ENCODE measurements at regions not wholly inside any gene's neighbourhood (a gene's known extent, or its start where the extent isn't known, plus 50 kb on each side); places are given as distances from the start of the nearest gene placed in this dataset.
A peak's percentile ranks its signal among the peaks of the same experiment; 100 is the strongest.

- Mint-ChIP-seq H3K36me3 (ENCODE audit: insufficient read depth, unreplicated experiment) (no peaks in the 10 kb centered on the region), H3K4me3 (ENCODE audit: low read depth, unreplicated experiment) (no peak overlapping the region), H3K4me1 (ENCODE audit: low read depth, unreplicated experiment) (no peaks in the 10 kb centered on the region), H3K27me3 (ENCODE audit: unreplicated experiment) (no peaks in the 10 kb centered on the region), H3K9me3 (ENCODE audit: low read depth, unreplicated experiment) (peaks cover 7% of the 10 kb centered on the region), H3K27ac (ENCODE audit: unreplicated experiment) (no peak overlapping the region)
- CTCF ChIA-PET, result no interaction called here
- BruUV-seq (replicated peaks), result no TSS peak
- TF ChIP-seq CTCF (IDR thresholded peaks at IDR 0.05; ENCODE audit: unreplicated experiment), result no peak
- no peak for DNase-seq
- intact Hi-C loops (cut with micrococcal nuclease; ENCODE audit: unreplicated experiment), result no loop called here
Measured at GRCh38 chr4:188841523-188841922, 702.3 kb downstream of the TRIML1 start.

GRCh38 chr4:188854436-188854835 is 715.2 kb downstream of the TRIML1 start:
- intact Hi-C loops (cut with micrococcal nuclease; ENCODE audit: unreplicated experiment), result no loop called here
- no peaks in the 10 kb centered on the region for H3K27me3 Mint-ChIP-seq (ENCODE audit: unreplicated experiment)
- CTCF ChIA-PET, result no interaction called here
- no peaks in the 10 kb centered on the region for H3K36me3 Mint-ChIP-seq (ENCODE audit: insufficient read depth, unreplicated experiment)
- H3K9me3 Mint-ChIP-seq (ENCODE audit: low read depth, unreplicated experiment), result peaks cover 9% of the 10 kb centered on the region
- no peak overlapping the region for H3K4me3 Mint-ChIP-seq (ENCODE audit: low read depth, unreplicated experiment)
- TF ChIP-seq CTCF (IDR thresholded peaks at IDR 0.05; ENCODE audit: unreplicated experiment), result no peak
- no TSS peak for BruUV-seq (replicated peaks)
- no peak overlapping the region for H3K27ac Mint-ChIP-seq (ENCODE audit: unreplicated experiment)
- H3K4me1 Mint-ChIP-seq (ENCODE audit: low read depth, unreplicated experiment), result no peaks in the 10 kb centered on the region
- no peak for DNase-seq

DNA sequence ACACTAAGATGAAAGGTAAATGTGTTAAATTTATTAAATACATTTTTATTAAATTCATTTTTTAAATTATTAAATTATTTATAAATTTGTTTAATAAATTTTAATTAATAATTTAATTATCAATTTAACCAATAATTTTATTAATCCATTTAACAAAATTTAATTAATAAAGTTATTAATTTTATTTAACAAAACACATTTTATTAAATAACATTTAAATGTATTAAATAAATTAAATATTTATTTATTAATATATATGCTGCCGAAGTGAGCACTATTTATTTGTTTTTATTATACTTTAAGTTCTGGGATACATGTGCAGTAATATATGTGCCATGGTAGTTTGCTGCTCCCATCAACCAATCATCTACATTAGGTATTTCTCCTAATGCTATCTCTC is 719.5 kb downstream of the TRIML1 start:
- H3K4me1 Mint-ChIP-seq (ENCODE audit: low read depth, unreplicated experiment), result no peaks in the 10 kb centered on the region

DNA sequence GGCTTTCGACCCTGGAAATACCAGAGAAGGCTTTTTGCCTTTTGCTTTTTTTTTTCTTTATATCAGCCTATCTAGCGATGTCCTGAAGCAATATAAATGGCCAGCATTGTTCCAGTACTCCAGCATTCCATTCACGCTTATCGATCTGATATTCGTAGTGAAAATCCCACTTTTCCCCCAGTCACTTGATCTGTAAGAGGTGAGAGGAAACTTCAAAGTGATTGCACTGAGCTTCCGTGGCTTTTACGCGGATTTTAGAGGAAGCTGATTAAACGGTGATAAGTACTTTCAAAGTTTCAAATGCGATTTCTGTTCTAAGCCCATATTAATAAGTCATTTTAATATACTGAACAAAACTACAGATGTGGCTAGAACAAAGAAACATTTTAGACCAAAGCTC is 725.5 kb downstream of the TRIML1 start:
- no TSS peak for BruUV-seq (replicated peaks)
- no peak overlapping the region for H3K4me3 Mint-ChIP-seq (ENCODE audit: low read depth, unreplicated experiment)
- TF ChIP-seq CTCF (IDR thresholded peaks at IDR 0.05; ENCODE audit: unreplicated experiment), result no peak
- intact Hi-C loops (cut with micrococcal nuclease; ENCODE audit: unreplicated experiment), result no loop called here
- no peak for DNase-seq
- no peak overlapping the region for H3K27ac Mint-ChIP-seq (ENCODE audit: unreplicated experiment)
- CTCF ChIA-PET, result no interaction called here
- no peaks in the 10 kb centered on the region for H3K27me3 Mint-ChIP-seq (ENCODE audit: unreplicated experiment)
- peaks cover 8% of the 10 kb centered on the region for H3K4me1 Mint-ChIP-seq (ENCODE audit: low read depth, unreplicated experiment)
- peaks cover 4% of the 10 kb centered on the region for H3K9me3 Mint-ChIP-seq (ENCODE audit: low read depth, unreplicated experiment)
- H3K36me3 Mint-ChIP-seq (ENCODE audit: insufficient read depth, unreplicated experiment), result no peaks in the 10 kb centered on the region

More for the DNA sequence above, 719.5 kb downstream of the TRIML1 start:
- intact Hi-C loops (cut with micrococcal nuclease; ENCODE audit: unreplicated experiment), result no loop called here
- CTCF ChIA-PET, result no interaction called here
- H3K27me3 Mint-ChIP-seq (ENCODE audit: unreplicated experiment), result no peaks in the 10 kb centered on the region
- H3K27ac Mint-ChIP-seq (ENCODE audit: unreplicated experiment), result no peak overlapping the region
- TF ChIP-seq CTCF (IDR thresholded peaks at IDR 0.05; ENCODE audit: unreplicated experiment), result no peak
- H3K36me3 Mint-ChIP-seq (ENCODE audit: insufficient read depth, unreplicated experiment), result no peaks in the 10 kb centered on the region
- H3K9me3 Mint-ChIP-seq (ENCODE audit: low read depth, unreplicated experiment), result peaks cover 3% of the 10 kb centered on the region
- no TSS peak for BruUV-seq (replicated peaks)
- H3K4me3 Mint-ChIP-seq (ENCODE audit: low read depth, unreplicated experiment), result no peak overlapping the region
- no peak for DNase-seq

- Mint-ChIP-seq H3K36me3 (ENCODE audit: insufficient read depth, unreplicated experiment) (no peaks in the 10 kb centered on the region), H3K4me3 (ENCODE audit: low read depth, unreplicated experiment) (no peak overlapping the region), H3K9me3 (ENCODE audit: low read depth, unreplicated experiment) (peaks cover 11% of the 10 kb centered on the region), H3K27me3 (ENCODE audit: unreplicated experiment) (no peaks in the 10 kb centered on the region), H3K27ac (ENCODE audit: unreplicated experiment) (peak overlapping the region; percentile 22), H3K4me1 (ENCODE audit: low read depth, unreplicated experiment) (peaks cover 8% of the 10 kb centered on the region)
- no peak for DNase-seq
- intact Hi-C loops (cut with micrococcal nuclease; ENCODE audit: unreplicated experiment), result no loop called here
- BruUV-seq (replicated peaks), result no TSS peak
- CTCF ChIA-PET, result no interaction called here
- TF ChIP-seq CTCF (IDR thresholded peaks at IDR 0.05; ENCODE audit: unreplicated experiment), result no peak
Measured at GRCh38 chr4:188867796-188868195, 728.6 kb downstream of the TRIML1 start.
